Ovary (tissue), 3 donors: ENCODE measurements at regions not wholly inside any gene's neighbourhood (a gene's known extent, or its start where the extent isn't known, plus 50 kb on each side); places are given as distances from the start of the nearest gene placed in this dataset.

Experiments
- CTCF ChIP-seq, 3 donors: fragments of 450-650 bp in 2 of 3; fragments of 200-600 bp in 1 of 3; IDR thresholded peaks; one replicate each; pipeline versions ENCODE4 v1.5.1 to v1.8.0; 2016 to 2022; ENCODE audit warnings: antibody characterized with exemption in 3 of 3, mild to moderate bottlenecking in 1 of 3
- EP300 ChIP-seq: sonication (generic); formaldehyde crosslinking; IDR thresholded peaks from one replicate; pipeline ENCODE4 v1.6.1; 2017; ENCODE audit warnings: antibody characterized with exemption
- POLR2A ChIP-seq: fragments of 450-650 bp; IDR thresholded peaks from one replicate; pipeline ENCODE4 v1.6.1; 2017; ENCODE audit warnings: antibody characterized with exemption, mild to moderate bottlenecking, moderate library complexity
- donor health status: DM: no; HTN: no; CAD: no.

- TF ChIP-seq POLR2A = no peak
- no peak for TF ChIP-seq CTCF (IDR thresholded peaks at IDR 0.05)
- TF ChIP-seq EP300 = no peak
These were observed 268.2 kb downstream of the ABHD5 start for GRCh38 chr3:43958973-43959372.
